ENCODE measurements at regions not wholly inside any gene's neighbourhood (a gene's known extent, or its start where the extent isn't known, plus 50 kb on each side); places are given as distances from the start of the nearest gene placed in this dataset.

DNA sequence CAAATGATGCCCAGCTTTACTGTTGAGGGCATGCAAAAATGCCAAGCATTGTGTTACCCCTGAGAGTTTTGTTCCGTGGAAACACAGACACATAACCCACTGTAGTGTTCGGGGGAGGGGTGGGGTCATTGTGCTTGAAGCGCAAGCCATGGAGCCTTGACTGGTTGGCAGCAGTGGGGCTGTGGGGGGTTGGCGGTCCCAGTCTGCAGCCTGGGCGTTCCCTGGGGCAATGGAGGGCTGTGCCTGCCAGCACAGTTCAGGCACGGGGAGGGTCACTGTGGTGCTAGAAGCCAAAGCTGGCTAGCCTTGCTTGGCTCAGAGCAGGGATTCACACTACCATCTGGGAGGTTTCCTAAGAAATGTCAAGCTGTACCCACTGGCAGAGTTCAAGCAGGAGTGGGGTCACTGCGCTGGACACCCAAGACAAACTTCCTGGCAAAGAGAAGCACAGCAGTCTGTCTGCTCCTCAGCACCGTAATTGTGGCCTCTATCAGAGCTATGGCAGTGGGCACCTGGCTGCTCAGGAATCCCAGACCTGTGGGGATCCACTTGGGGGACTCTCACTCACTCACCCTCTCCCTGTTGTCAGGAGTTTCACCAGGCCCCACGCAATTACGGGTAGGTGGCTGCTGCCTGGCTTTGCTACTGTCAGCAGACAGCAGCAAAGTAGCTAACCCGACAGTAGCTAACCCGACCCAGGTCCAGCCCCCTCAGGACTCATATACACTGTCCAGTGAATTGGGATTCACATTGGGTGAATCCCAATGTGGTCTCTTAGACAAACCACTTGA is 292.4 kb downstream of the ZWINT start:
- no peaks in the 10 kb centered on the region for H3K27me3 ChIP-seq (ENCODE audit: insufficient read depth, low read depth)
- H3K9me3 ChIP-seq (ENCODE audit: insufficient read depth, low read depth), result no peaks in the 10 kb centered on the region
- BruUV-seq (replicated peaks), result no TSS peak
- no peaks in the 10 kb centered on the region for H3K4me1 ChIP-seq (replicated peaks; ENCODE audit: insufficient read depth)
- H3K36me3 ChIP-seq (ENCODE audit: low read depth), result no peaks in the 10 kb centered on the region
- H3K27ac ChIP-seq, result no peak overlapping the region
- H2AFZ ChIP-seq, result no peak overlapping the region
- POLR2A ChIA-PET (ENCODE audit: unreplicated experiment), result no interaction called here
- no peak for DNase-seq
- no peaks in the 10 kb centered on the region for H3F3A ChIP-seq (ENCODE audit: insufficient read depth, low read depth)
- no peak overlapping the region for H3K4me3 ChIP-seq
- intact Hi-C loops (cut with micrococcal nuclease; ENCODE audit: unreplicated experiment), result no loop called here
- CTCF ChIA-PET, result no interaction called here
- no peak overlapping the region for H3K4me2 ChIP-seq
- H4K20me1 ChIP-seq (ENCODE audit: insufficient read depth), result no peaks in the 10 kb centered on the region
- TF ChIP-seq CTCF (conservative IDR thresholded peaks at IDR 0.05) (no peak), EZH2 (IDR thresholded peaks at IDR 0.05; ENCODE audit: low read depth) (no peak)
- H3K9me2 ChIP-seq (ENCODE audit: insufficient read depth), result no peaks in the 10 kb centered on the region
- H3K79me2 ChIP-seq (ENCODE audit: low read depth), result no peaks in the 10 kb centered on the region

GRCh38 chr10:56068040-56068439 is 293.0 kb downstream of the ZWINT start:
- Histone ChIP-seq H3K9me2 (ENCODE audit: insufficient read depth) (no peaks in the 10 kb centered on the region), H3K36me3 (ENCODE audit: low read depth) (no peaks in the 10 kb centered on the region), H3K4me1 (replicated peaks; ENCODE audit: insufficient read depth) (no peaks in the 10 kb centered on the region), H4K20me1 (ENCODE audit: insufficient read depth) (no peaks in the 10 kb centered on the region), H3K79me2 (ENCODE audit: low read depth) (no peaks in the 10 kb centered on the region), H3K9me3 (ENCODE audit: insufficient read depth, low read depth) (no peaks in the 10 kb centered on the region), H3K27me3 (ENCODE audit: insufficient read depth, low read depth) (no peaks in the 10 kb centered on the region), H3F3A (ENCODE audit: insufficient read depth, low read depth) (no peaks in the 10 kb centered on the region), H2AFZ (no peak overlapping the region), H3K4me2 (no peak overlapping the region), H3K4me3 (no peak overlapping the region), H3K27ac (no peak overlapping the region)
- intact Hi-C loops (cut with micrococcal nuclease; ENCODE audit: unreplicated experiment), result no loop called here
- BruUV-seq (replicated peaks), result no TSS peak
- TF ChIP-seq CTCF (conservative IDR thresholded peaks at IDR 0.05) (no peak), EZH2 (IDR thresholded peaks at IDR 0.05; ENCODE audit: low read depth) (no peak)
- POLR2A ChIA-PET (ENCODE audit: unreplicated experiment), result no interaction called here
- CTCF ChIA-PET, result no interaction called here
- no peak for DNase-seq

- Histone ChIP-seq H3K9me2 (ENCODE audit: insufficient read depth) (no peaks in the 10 kb centered on the region), H3K4me3 (no peak overlapping the region), H4K20me1 (ENCODE audit: insufficient read depth) (no peaks in the 10 kb centered on the region), H3K27me3 (ENCODE audit: insufficient read depth, low read depth) (no peaks in the 10 kb centered on the region), H3K4me1 (replicated peaks; ENCODE audit: insufficient read depth) (no peaks in the 10 kb centered on the region), H3K36me3 (ENCODE audit: low read depth) (no peaks in the 10 kb centered on the region), H3F3A (ENCODE audit: insufficient read depth, low read depth) (no peaks in the 10 kb centered on the region), H3K79me2 (ENCODE audit: low read depth) (no peaks in the 10 kb centered on the region), H3K4me2 (no peak overlapping the region), H2AFZ (no peak overlapping the region), H3K27ac (no peak overlapping the region), H3K9me3 (ENCODE audit: insufficient read depth, low read depth) (no peaks in the 10 kb centered on the region)
- no peak for TF ChIP-seq CTCF (conservative IDR thresholded peaks at IDR 0.05)
- TF ChIP-seq EZH2 (IDR thresholded peaks at IDR 0.05; ENCODE audit: low read depth), result no peak
- ChIA-PET CTCF (no interaction called here), POLR2A (ENCODE audit: unreplicated experiment) (no interaction called here)
- intact Hi-C loops (cut with micrococcal nuclease; ENCODE audit: unreplicated experiment), result no loop called here
- no peak for DNase-seq
- BruUV-seq (replicated peaks), result no TSS peak
These were observed 297.4 kb downstream of the ZWINT start for GRCh38 chr10:56063642-56064041.
